Neutrophil (primary cell): ENCODE measurements at regions not wholly inside any gene's neighbourhood (a gene's known extent, or its start where the extent isn't known, plus 50 kb on each side); places are given as distances from the start of the nearest gene placed in this dataset.

ENCODE experiments used
- H3K27ac ChIP-seq: fragments of 200-600 bp; sonication (generic); 2 replicates; pipeline ENCODE4 v1.5.1; 2016; ENCODE audit warnings: mild to moderate bottlenecking, moderate library complexity
- H3K27me3 ChIP-seq: fragments of 200-600 bp; sonication (generic); 2 replicates; pipeline ENCODE4 v1.6.0; 2016; ENCODE audit warnings: mild to moderate bottlenecking
- H3K36me3 ChIP-seq: fragments of 200-600 bp; sonication (generic); 2 replicates; pipeline ENCODE4 v1.5.1; 2017
- H3K4me1 ChIP-seq, 2 experiments: fragments of 200-600 bp in 1 of 2; sonication (generic) in 1 of 2; 1 replicate in 1 of 2; 2 replicates in 1 of 2; pipeline versions ENCODE4 v1.5.1 to v1.6.1; 2013 to 2016; ENCODE audit warnings: low read depth in 1 of 2, low read length in 1 of 2, mild to moderate bottlenecking in 1 of 2, moderate library complexity in 1 of 2; ENCODE audit not compliant: control insufficient read depth in 1 of 2, insufficient read depth in 1 of 2
- H3K4me3 ChIP-seq, 2 experiments: fragments of 200-600 bp in 1 of 2; sonication (generic) in 1 of 2; 1 replicate in 1 of 2; 2 replicates in 1 of 2; pipeline ENCODE4 v1.5.1; 2013 to 2016; ENCODE audit warnings: low read depth in 1 of 2, low read length in 1 of 2, mild to moderate bottlenecking in 1 of 2, moderate library complexity in 1 of 2
- H3K9me3 ChIP-seq: fragments of 200-600 bp; sonication (generic); 2 replicates; pipeline ENCODE4 v1.5.1; 2016
- TF ChIP-seq, protein P1 (sequence below): fragments of 200-600 bp; sonication (generic); IDR thresholded peaks from 2 replicates; pipeline ENCODE4 v1.5.1; 2016; ENCODE audit warnings: antibody characterized with exemption

GRCh38 chr11:127491589-127491988 is 491.0 kb upstream of the KIRREL3 start:
- Histone ChIP-seq H3K9me3 (peaks cover 8% of the 10 kb centered on the region), H3K27ac (no peak overlapping the region), H3K4me3 (no peak overlapping the region), H3K4me1 (peaks cover 0 to 3% of the 10 kb centered on the region in 2 experiments), H3K27me3 (no peaks in the 10 kb centered on the region), H3K36me3 (no peaks in the 10 kb centered on the region)
- TF ChIP-seq, protein P1, sequence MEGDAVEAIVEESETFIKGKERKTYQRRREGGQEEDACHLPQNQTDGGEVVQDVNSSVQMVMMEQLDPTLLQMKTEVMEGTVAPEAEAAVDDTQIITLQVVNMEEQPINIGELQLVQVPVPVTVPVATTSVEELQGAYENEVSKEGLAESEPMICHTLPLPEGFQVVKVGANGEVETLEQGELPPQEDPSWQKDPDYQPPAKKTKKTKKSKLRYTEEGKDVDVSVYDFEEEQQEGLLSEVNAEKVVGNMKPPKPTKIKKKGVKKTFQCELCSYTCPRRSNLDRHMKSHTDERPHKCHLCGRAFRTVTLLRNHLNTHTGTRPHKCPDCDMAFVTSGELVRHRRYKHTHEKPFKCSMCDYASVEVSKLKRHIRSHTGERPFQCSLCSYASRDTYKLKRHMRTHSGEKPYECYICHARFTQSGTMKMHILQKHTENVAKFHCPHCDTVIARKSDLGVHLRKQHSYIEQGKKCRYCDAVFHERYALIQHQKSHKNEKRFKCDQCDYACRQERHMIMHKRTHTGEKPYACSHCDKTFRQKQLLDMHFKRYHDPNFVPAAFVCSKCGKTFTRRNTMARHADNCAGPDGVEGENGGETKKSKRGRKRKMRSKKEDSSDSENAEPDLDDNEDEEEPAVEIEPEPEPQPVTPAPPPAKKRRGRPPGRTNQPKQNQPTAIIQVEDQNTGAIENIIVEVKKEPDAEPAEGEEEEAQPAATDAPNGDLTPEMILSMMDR = no peak

DNA sequence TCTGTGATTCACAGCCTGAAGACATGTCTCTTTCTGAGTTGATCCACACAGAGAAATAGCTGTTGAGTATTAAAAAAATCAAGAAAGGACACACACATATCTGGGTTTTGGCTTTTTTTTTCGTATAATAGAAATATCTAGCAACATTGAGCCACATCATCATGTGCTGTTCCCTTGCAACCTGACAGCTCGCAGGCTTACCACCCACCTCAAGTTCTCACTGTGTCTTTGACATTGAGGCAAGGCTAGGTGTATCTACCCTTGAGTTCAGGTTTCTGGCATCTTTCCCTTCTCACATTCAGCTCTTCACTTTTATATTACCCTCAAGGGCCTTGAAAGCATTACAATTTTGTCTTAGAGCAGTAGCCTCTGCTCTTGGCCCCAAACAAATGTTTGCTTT is 490.3 kb upstream of the KIRREL3 start:
- Histone ChIP-seq H3K36me3 (no peaks in the 10 kb centered on the region), H3K4me3 (no peak overlapping the region), H3K4me1 (peaks cover 0 to 3% of the 10 kb centered on the region in 2 experiments), H3K9me3 (peaks cover 8% of the 10 kb centered on the region), H3K27me3 (no peaks in the 10 kb centered on the region), H3K27ac (no peak overlapping the region)
- TF ChIP-seq, protein P1 = no peak

GRCh38 chr11:127485541-127485940 is 485.0 kb upstream of the KIRREL3 start:
- no peak overlapping the region for H3K27ac ChIP-seq
- no peaks in the 10 kb centered on the region for H3K9me3 ChIP-seq
- no peak overlapping the region for H3K4me3 ChIP-seq
- no peaks in the 10 kb centered on the region for H3K4me1 ChIP-seq
- TF ChIP-seq, protein P1 = no peak
- no peaks in the 10 kb centered on the region for H3K27me3 ChIP-seq
- H3K36me3 ChIP-seq = no peaks in the 10 kb centered on the region

- TF ChIP-seq, protein P1 = no peak
Measured at GRCh38 chr11:127481391-127481790, 480.8 kb upstream of the KIRREL3 start.

GRCh38 chr11:127478826-127479225 is 478.3 kb upstream of the KIRREL3 start:
- peaks cover 5 to 8% of the 10 kb centered on the region in 2 experiments for H3K4me1 ChIP-seq
- no peak overlapping the region for H3K4me3 ChIP-seq
- H3K27ac ChIP-seq = no peak overlapping the region
- H3K36me3 ChIP-seq = no peaks in the 10 kb centered on the region
- TF ChIP-seq, protein P1 = no peak
- no peaks in the 10 kb centered on the region for H3K27me3 ChIP-seq
- H3K9me3 ChIP-seq = no peaks in the 10 kb centered on the region

More at GRCh38 chr11:127481391-127481790, 480.8 kb upstream of the KIRREL3 start:
- Histone ChIP-seq H3K36me3 (no peaks in the 10 kb centered on the region), H3K9me3 (no peaks in the 10 kb centered on the region), H3K4me1 (no peaks in the 10 kb centered on the region), H3K4me3 (no peak overlapping the region), H3K27ac (no peak overlapping the region), H3K27me3 (no peaks in the 10 kb centered on the region)

DNA sequence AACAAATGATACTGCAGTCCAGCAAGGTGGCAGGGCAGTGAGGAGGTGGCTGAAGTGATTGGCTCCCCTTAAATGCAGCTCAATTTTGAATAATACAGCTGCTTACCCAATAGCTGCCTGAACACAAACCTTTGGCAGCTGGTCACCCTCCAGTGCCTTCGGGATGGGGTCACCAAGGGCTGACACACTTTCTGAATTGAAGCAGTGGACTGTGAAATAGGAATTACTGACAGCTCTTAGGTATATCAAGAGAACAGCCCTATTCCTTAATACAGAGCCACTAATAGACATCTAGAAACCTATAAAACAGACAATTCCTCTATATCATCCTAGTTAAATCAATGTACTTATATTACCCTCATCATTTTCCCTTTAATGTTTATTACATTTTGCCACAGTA is 474.2 kb upstream of the KIRREL3 start:
- no peak overlapping the region for H3K4me3 ChIP-seq
- TF ChIP-seq, protein P1 = no peak

More for the DNA sequence above, 474.2 kb upstream of the KIRREL3 start:
- H3K4me1 ChIP-seq = peaks cover 5 to 8% of the 10 kb centered on the region in 2 experiments
- H3K9me3 ChIP-seq = no peaks in the 10 kb centered on the region
- no peaks in the 10 kb centered on the region for H3K27me3 ChIP-seq
- no peaks in the 10 kb centered on the region for H3K36me3 ChIP-seq
- H3K27ac ChIP-seq = no peak overlapping the region
